ENCODE measurements at regions not wholly inside any gene's neighbourhood (a gene's known extent, or its start where the extent isn't known, plus 50 kb on each side); places are given as distances from the start of the nearest gene placed in this dataset.
"Not testable (repeated sequence)": the region's sequence is repeated elsewhere in the genome, so short reads cannot be mapped to it uniquely, and the experiment has no call there.

DNA sequence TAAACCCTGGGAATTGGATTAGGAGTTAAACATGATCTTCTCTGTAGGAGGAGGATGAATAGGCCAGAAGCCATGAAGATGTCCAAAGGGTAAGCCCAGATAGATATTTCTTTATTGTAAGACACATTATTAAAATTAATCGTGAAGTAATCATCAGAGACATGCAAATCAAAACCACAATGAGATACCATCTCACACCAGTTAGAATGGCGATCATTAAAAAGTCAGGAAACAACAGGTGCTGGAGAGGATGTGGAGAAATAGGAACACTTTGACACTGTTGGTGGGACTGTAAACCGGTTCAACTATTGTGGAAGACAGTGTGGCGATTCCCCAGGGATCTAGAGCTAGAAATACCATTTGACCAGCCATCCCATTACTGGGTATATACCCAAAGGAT lies 741.2 kb upstream of the ZNF608 start:
- DNase-seq, result not testable (repeated sequence)

GRCh38 chr5:125489146-125489545 lies 742.7 kb upstream of the ZNF608 start:
- no peak for DNase-seq

- no peak for DNase-seq
Measured at GRCh38 chr5:125491986-125492492, 745.6 kb upstream of the ZNF608 start.

- no peak for DNase-seq
Measured at GRCh38 chr5:125492977-125493376, 746.5 kb upstream of the ZNF608 start.

DNA sequence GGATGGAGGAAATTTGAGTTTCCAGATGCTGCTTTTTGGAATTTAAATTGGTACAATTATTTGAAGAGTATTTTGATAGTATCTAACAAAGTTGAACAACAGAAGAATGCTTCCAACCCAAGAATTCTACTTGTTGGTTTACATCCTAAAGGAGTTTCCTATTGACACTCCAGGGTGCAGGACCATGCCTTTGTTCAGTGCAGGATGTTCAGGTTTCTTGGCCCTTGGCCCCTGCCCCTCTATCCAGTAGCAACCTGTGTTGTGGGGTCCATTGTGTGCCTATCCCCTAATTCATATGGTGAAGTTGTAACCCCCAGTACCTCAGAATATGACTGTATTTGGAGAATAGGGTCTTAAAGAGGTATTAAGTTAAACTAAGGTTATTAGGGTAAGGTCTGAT lies 750.0 kb upstream of the ZNF608 start:
- no peak for DNase-seq

- DNase-seq, result no peak
Measured at GRCh38 chr5:125497651-125498050, 751.2 kb upstream of the ZNF608 start.

GRCh38 chr5:125499636-125500332 lies 753.3 kb upstream of the ZNF608 start:
- DNase-seq, result no peak

DNA sequence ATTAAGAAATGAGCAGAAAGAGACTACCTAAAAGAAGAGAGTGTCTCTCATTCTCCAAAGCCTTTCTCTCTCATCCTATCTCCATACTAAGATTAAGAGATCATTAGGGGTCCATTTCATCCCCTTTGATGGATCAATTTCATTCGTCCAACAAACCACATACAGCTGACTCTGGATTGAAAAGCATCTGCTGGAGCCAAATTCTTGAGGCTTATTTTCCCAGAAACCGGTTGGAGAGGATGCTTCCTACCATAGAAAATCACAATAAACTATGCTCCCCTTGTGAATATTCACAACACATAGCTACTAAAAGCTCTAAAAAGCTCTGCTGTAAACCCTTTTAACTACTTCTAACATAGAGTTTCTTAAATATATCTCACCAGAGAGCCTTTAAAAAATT lies 755.0 kb upstream of the ZNF608 start:
- no peak for DNase-seq

- DNase-seq, result no peak
Measured at GRCh38 chr5:125503946-125504345, 757.5 kb upstream of the ZNF608 start.

DNA sequence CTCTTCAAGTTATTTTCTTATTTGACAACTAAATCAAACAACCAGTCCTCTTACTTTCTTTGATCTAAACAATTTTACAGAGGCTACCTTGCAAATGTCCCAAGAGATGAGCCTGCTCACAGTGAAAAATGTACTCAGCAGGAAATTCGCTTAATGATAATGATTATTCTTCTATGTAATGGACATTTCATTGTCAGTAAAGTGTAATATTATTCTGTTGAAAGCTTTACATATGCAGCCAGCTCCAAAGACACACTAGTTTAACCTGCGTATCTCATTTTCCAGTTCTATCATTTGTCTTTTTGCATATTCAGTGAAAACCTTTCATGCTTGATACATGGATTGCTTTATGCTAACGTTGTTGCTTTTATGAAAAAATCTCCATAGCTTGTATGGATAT lies 758.7 kb upstream of the ZNF608 start:
- DNase-seq, result no peak

- DNase-seq, result no peak
Measured at GRCh38 chr5:125506124-125506523, 759.7 kb upstream of the ZNF608 start.

DNA sequence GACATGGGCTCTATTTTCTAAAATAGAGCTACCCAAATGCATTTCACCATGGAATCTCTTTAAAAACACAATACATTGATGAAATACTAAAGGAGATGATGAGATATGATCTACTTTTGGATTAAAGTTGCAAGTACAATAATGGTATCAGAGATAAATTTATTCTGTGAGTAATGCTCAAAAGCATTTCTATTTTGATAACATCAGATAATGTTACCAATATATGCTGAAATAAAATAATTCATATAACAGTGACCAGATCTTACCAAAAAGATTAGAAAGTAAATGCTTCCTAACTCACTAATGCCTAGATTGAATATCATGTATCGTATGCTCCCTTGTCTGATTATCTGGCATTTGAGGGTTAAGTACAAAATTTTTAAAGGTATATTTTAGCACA lies 761.8 kb upstream of the ZNF608 start:
- DNase-seq, result no peak

DNA sequence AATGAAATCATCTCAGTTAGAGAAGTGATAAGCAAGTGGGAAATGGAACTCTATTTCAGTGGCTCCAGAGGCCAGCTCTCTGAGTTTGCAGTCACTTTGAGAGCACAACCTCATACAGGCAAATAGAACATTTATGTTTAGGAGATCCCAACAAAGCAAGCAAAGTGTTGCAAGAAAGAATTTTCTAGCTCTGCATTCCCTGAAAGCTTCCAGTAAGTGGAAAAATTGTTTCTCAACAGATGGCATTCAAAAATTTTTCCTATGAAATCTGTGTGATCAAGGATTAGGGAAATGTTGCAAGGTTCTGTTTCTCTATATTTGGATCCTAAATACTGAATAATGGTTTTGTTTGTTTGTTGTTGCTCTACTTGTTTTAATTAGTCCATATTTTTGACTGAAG lies 764.2 kb upstream of the ZNF608 start:
- DNase-seq, result no peak

DNA sequence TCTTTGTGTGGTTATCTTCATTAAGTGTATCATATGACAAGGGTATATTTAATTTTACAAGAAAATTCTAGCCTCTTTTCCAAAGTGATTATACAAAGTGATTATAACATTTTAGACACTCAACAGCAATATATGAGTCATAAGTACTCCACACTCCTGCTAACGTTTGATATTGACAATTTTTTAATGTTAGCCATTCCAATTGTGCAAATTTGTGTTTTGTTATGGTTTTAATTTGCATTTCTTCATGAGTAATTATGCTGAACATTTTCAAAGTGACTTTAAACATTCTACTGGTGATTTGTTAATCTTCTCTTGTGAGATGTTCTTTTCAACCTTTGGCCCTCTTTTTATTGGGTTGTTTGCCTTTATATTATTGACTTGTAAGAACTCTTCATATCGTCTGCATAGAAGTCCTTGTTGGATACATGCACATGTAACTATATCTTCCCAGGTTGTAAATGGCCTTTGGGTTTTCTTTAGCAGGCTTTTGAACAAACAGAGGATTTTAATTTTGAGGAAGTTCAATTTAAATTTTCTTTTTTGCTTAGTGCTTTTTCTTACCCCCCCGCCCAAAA lies 771.6 kb upstream of the ZNF608 start:
- DNase-seq, result no peak

DNA sequence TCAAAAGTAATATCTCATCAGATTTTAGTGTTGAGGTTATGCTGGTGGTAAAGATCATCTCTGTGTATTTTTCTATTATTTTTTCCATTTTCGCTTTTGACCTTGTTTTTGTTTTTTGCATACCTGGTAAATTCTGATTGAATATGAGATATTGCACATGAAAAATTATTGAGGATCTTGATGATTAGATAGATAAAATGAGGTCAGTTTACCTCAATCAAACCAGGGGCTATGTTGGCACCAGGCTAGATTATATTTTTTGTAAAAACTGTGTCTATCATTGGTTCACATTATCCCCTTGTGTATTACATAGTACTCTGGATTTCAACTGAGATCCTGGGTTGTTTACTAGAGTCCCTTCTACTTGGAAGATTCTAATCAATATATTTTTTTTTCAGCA lies 774.9 kb upstream of the ZNF608 start:
- no peak for DNase-seq

- DNase-seq, result no peak
Measured at GRCh38 chr5:125525356-125525755, 778.9 kb upstream of the ZNF608 start.

GRCh38 chr5:125526966-125527365 lies 780.5 kb upstream of the ZNF608 start:
- DNase-seq, result no peak

- no peak for DNase-seq
Measured at GRCh38 chr5:125528881-125529280, 782.4 kb upstream of the ZNF608 start.

GRCh38 chr5:125530833-125531615 lies 784.6 kb upstream of the ZNF608 start:
- no peak for DNase-seq

- DNase-seq, result no peak
Measured at GRCh38 chr5:125536095-125536494, 789.7 kb upstream of the ZNF608 start.

- no peak for DNase-seq
Measured at GRCh38 chr5:125536582-125536981, 790.1 kb upstream of the ZNF608 start.

- DNase-seq, result no peak
Measured at GRCh38 chr5:125537661-125538060, 791.2 kb upstream of the ZNF608 start.

- no peak for DNase-seq
Measured at GRCh38 chr5:125538469-125538868, 792.0 kb upstream of the ZNF608 start.

GRCh38 chr5:125541085-125541484 lies 794.6 kb upstream of the ZNF608 start:
- DNase-seq, result no peak

All from stimulated activated CD4-positive, alpha-beta T cell treated with anti-CD3 and anti-CD28 coated beads, Interleukin-2, amount 100 ng/mL, for 24 hours (primary cell).